Fibroblast of skin of left biceps (primary cell): ENCODE measurements at regions not wholly inside any gene's neighbourhood (a gene's known extent, or its start where the extent isn't known, plus 50 kb on each side); places are given as distances from the start of the nearest gene placed in this dataset.
"Not testable (repeated sequence)": the region's sequence is repeated elsewhere in the genome, so short reads cannot be mapped to it uniquely, and the experiment has no call there.

ENCODE experiments used
- DNase-seq, 2 experiments: peaks; one replicate each; pipeline ENCODE4 v3.0.0-alpha.2; 2013; ENCODE audit warnings: low read depth in 2 of 2

- DNase-seq, result no peak
Observed at GRCh38 chr6:157727629-157728182, 95.3 kb upstream of the SNX9 start.

GRCh38 chr6:157728183-157728881, 94.7 kb upstream of the SNX9 start:
- no peak for DNase-seq

- no peak for DNase-seq
Observed at GRCh38 chr6:157731221-157731620, 91.8 kb upstream of the SNX9 start.

- no peak for DNase-seq
Observed at GRCh38 chr6:157732007-157732406, 91.0 kb upstream of the SNX9 start.

- DNase-seq, result no peak
Observed at GRCh38 chr6:157732416-157733161, 90.5 kb upstream of the SNX9 start.

GRCh38 chr6:157736555-157736954, 86.5 kb upstream of the SNX9 start:
- not testable (repeated sequence) for DNase-seq

- no peak for DNase-seq
Observed at GRCh38 chr6:157741321-157741947, 81.6 kb upstream of the SNX9 start.

- no peak for DNase-seq
Observed at GRCh38 chr6:157741948-157742556, 81.0 kb upstream of the SNX9 start.

- DNase-seq, result no peak
Observed at GRCh38 chr6:157744102-157744601, 78.9 kb upstream of the SNX9 start.

GRCh38 chr6:157746897-157747296, 76.1 kb upstream of the SNX9 start:
- no peak for DNase-seq

GRCh38 chr6:157747370-157747769, 75.7 kb upstream of the SNX9 start:
- DNase-seq, result no peak

- DNase-seq, result no peak
Observed at GRCh38 chr6:157748839-157749571, 74.0 kb upstream of the SNX9 start.

GRCh38 chr6:157750973-157751372, 72.1 kb upstream of the SNX9 start:
- not testable (repeated sequence) for DNase-seq

GRCh38 chr6:157751547-157752200, 71.4 kb upstream of the SNX9 start:
- DNase-seq, result no peak

- not testable (repeated sequence) for DNase-seq
Observed at GRCh38 chr6:157752879-157753278, 70.2 kb upstream of the SNX9 start.

GRCh38 chr6:157753291-157753690, 69.8 kb upstream of the SNX9 start:
- DNase-seq, result no peak

- not testable (repeated sequence) for DNase-seq
Observed at GRCh38 chr6:157753801-157754200, 69.2 kb upstream of the SNX9 start.

- DNase-seq, result no peak
Observed at GRCh38 chr6:157754351-157754750, 68.7 kb upstream of the SNX9 start.

- no peak for DNase-seq
Observed at GRCh38 chr6:157755032-157755745, 67.9 kb upstream of the SNX9 start.
